ENCODE measurements at regions not wholly inside any gene's neighbourhood (a gene's known extent, or its start where the extent isn't known, plus 50 kb on each side); places are given as distances from the start of the nearest gene placed in this dataset.

- Histone ChIP-seq H3K18ac (ENCODE audit: low read depth in 1 of 2, low read length in 2 of 2) (no peak overlapping the region), H3K27me3 (ENCODE audit: control insufficient read depth in 1 of 2, insufficient read depth in 1 of 2, low read length in 2 of 2) (peaks cover 29 to 49% of the 10 kb centered on the region in 2 experiments), H3K79me1 (replicated peaks; ENCODE audit: low read length, poor library complexity, severe bottlenecking) (no peaks in the 10 kb centered on the region), H2BK15ac (ENCODE audit: low read depth, poor library complexity, severe bottlenecking) (no peak overlapping the region), H3K4me3 (ENCODE audit: insufficient read depth in 1 of 2, low read depth in 1 of 2, low read length in 2 of 2) (no peak overlapping the region), H3K27ac (ENCODE audit: low read length, poor library complexity, severe bottlenecking) (no peak overlapping the region), H3K14ac (ENCODE audit: low read length in 2 of 2) (peak overlapping the region in 1 of 2 experiments; percentile 22), H4K91ac (ENCODE audit: low read length) (no peak overlapping the region), H3K23ac (ENCODE audit: low read length in 2 of 2) (peak overlapping the region in 1 of 2 experiments; percentile 27), H3K36me3 (ENCODE audit: control insufficient read depth in 1 of 2, insufficient read depth in 2 of 2, low read depth in 1 of 2, low read length in 2 of 2) (no peaks in the 10 kb centered on the region), H2BK120ac (ENCODE audit: low read depth, low read length) (no peak overlapping the region), H2BK5ac (ENCODE audit: low read depth, low read length, poor library complexity, severe bottlenecking) (no peak overlapping the region), H3K9ac (ENCODE audit: low read length) (no peak overlapping the region), H2BK12ac (ENCODE audit: low read length in 2 of 2) (no peak overlapping the region), H3K4me2 (ENCODE audit: low read length, poor library complexity, severe bottlenecking) (no peak overlapping the region), H2AFZ (ENCODE audit: low read depth, low read length) (no peak overlapping the region), H3K4me1 (ENCODE audit: control insufficient read depth, insufficient read depth, low read depth, low read length) (no peaks in the 10 kb centered on the region), H3K9me3 (ENCODE audit: control insufficient read depth, low read length) (no peaks in the 10 kb centered on the region), H3K4ac (ENCODE audit: low read depth in 1 of 2, low read length in 2 of 2) (no peak overlapping the region), H2AK5ac (ENCODE audit: low read length, severe bottlenecking) (no peak overlapping the region), H4K8ac (ENCODE audit: low read length) (no peak overlapping the region)
- no peak for DNase-seq
- WGBS, result 83% methylated on average over 11 of the region's 11 CpGs
These were observed 175.8 kb upstream of the FSTL4 start for GRCh38 chr5:133788121-133788520.

DNA sequence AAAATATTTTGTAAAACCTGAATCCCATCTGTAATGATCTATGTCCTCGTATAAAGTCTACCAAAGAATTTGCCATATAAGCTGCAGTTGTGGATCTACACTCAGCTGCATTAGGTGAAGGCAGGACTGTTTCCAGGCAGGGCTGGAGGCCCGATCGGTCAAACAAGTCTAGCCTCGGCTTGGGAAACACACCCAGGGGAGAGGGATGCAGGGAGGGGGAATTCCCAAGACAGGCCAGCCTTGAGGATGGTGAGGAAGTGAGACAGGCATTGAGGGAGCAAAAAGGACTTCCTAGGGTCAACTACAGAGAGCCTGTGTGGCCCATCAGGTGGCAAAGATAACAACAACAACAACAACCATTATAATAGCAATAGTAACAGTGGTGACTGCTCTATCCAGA is 174.1 kb upstream of the FSTL4 start:
- Histone ChIP-seq H3K9me3 (ENCODE audit: control insufficient read depth, low read length) (no peaks in the 10 kb centered on the region), H3K4me2 (ENCODE audit: low read length, poor library complexity, severe bottlenecking) (no peak overlapping the region), H3K36me3 (ENCODE audit: control insufficient read depth in 1 of 2, insufficient read depth in 2 of 2, low read depth in 1 of 2, low read length in 2 of 2) (no peaks in the 10 kb centered on the region), H2AFZ (ENCODE audit: low read depth, low read length) (no peak overlapping the region), H3K27me3 (ENCODE audit: control insufficient read depth in 1 of 2, insufficient read depth in 1 of 2, low read length in 2 of 2) (peaks cover 14 to 42% of the 10 kb centered on the region in 2 experiments), H2BK12ac (ENCODE audit: low read length in 2 of 2) (no peak overlapping the region), H2BK120ac (ENCODE audit: low read depth, low read length) (no peak overlapping the region), H2AK5ac (ENCODE audit: low read length, severe bottlenecking) (no peak overlapping the region), H3K23ac (ENCODE audit: low read length in 2 of 2) (no peak overlapping the region), H2BK5ac (ENCODE audit: low read depth, low read length, poor library complexity, severe bottlenecking) (no peak overlapping the region), H3K4me1 (ENCODE audit: control insufficient read depth, insufficient read depth, low read depth, low read length) (no peaks in the 10 kb centered on the region), H4K8ac (ENCODE audit: low read length) (no peak overlapping the region), H3K4ac (ENCODE audit: low read depth in 1 of 2, low read length in 2 of 2) (no peak overlapping the region), H3K14ac (ENCODE audit: low read length in 2 of 2) (no peak overlapping the region), H2BK15ac (ENCODE audit: low read depth, poor library complexity, severe bottlenecking) (no peak overlapping the region), H3K18ac (ENCODE audit: low read depth in 1 of 2, low read length in 2 of 2) (no peak overlapping the region), H3K4me3 (ENCODE audit: insufficient read depth in 1 of 2, low read depth in 1 of 2, low read length in 2 of 2) (no peak overlapping the region), H3K9ac (ENCODE audit: low read length) (no peak overlapping the region), H3K27ac (ENCODE audit: low read length, poor library complexity, severe bottlenecking) (no peak overlapping the region), H3K79me1 (replicated peaks; ENCODE audit: low read length, poor library complexity, severe bottlenecking) (no peaks in the 10 kb centered on the region), H4K91ac (ENCODE audit: low read length) (no peak overlapping the region)
- 59% methylated on average over 4 of the region's 4 CpGs for WGBS
- DNase-seq, result no peak

DNA sequence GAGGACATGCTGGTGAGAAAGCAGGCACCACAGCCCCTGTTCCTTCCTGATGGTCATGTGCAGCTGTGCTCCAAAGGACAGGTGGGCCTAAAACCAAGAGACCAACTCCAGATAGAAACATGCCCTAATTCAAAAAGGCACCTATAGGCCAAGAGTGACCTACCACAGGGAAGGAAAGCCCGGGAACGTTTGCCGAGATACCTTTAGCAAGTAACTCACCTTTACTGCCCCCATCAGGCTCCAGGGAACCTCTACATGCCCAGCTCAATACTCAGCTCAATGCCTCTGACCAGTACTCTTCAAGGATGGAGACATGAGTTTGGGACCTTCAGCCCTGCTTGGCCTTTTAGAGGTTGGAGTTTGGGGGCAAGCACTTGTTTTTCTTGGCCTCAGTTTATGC is 172.8 kb upstream of the FSTL4 start:
- no peaks in the 10 kb centered on the region for H3K36me3 ChIP-seq (ENCODE audit: control insufficient read depth in 1 of 2, insufficient read depth in 2 of 2, low read depth in 1 of 2, low read length in 2 of 2)
- no peak overlapping the region for H3K23ac ChIP-seq (ENCODE audit: low read length in 2 of 2)
- no peak for DNase-seq
- WGBS, result 41% methylated on average over 3 of the region's 3 CpGs
- peaks cover 6 to 36% of the 10 kb centered on the region in 2 experiments for H3K27me3 ChIP-seq (ENCODE audit: control insufficient read depth in 1 of 2, insufficient read depth in 1 of 2, low read length in 2 of 2)
- H4K8ac ChIP-seq (ENCODE audit: low read length), result no peak overlapping the region
- no peaks in the 10 kb centered on the region for H3K9me3 ChIP-seq (ENCODE audit: control insufficient read depth, low read length)
- H3K79me1 ChIP-seq (replicated peaks; ENCODE audit: low read length, poor library complexity, severe bottlenecking), result no peaks in the 10 kb centered on the region
- no peak overlapping the region for H2AFZ ChIP-seq (ENCODE audit: low read depth, low read length)
- H3K4ac ChIP-seq (ENCODE audit: low read depth in 1 of 2, low read length in 2 of 2), result no peak overlapping the region
- H2BK5ac ChIP-seq (ENCODE audit: low read depth, low read length, poor library complexity, severe bottlenecking), result no peak overlapping the region
- no peak overlapping the region for H3K4me2 ChIP-seq (ENCODE audit: low read length, poor library complexity, severe bottlenecking)
- no peak overlapping the region for H2BK12ac ChIP-seq (ENCODE audit: low read length in 2 of 2)
- H3K4me3 ChIP-seq (ENCODE audit: insufficient read depth in 1 of 2, low read depth in 1 of 2, low read length in 2 of 2), result no peak overlapping the region
- H3K9ac ChIP-seq (ENCODE audit: low read length), result no peak overlapping the region
- no peak overlapping the region for H2BK15ac ChIP-seq (ENCODE audit: low read depth, poor library complexity, severe bottlenecking)
- H2BK120ac ChIP-seq (ENCODE audit: low read depth, low read length), result no peak overlapping the region
- H3K27ac ChIP-seq (ENCODE audit: low read length, poor library complexity, severe bottlenecking), result no peak overlapping the region
- no peak overlapping the region for H4K91ac ChIP-seq (ENCODE audit: low read length)
- no peak overlapping the region for H3K14ac ChIP-seq (ENCODE audit: low read length in 2 of 2)
- no peak overlapping the region for H3K18ac ChIP-seq (ENCODE audit: low read depth in 1 of 2, low read length in 2 of 2)
- no peak overlapping the region for H2AK5ac ChIP-seq (ENCODE audit: low read length, severe bottlenecking)
- H3K4me1 ChIP-seq (ENCODE audit: control insufficient read depth, insufficient read depth, low read depth, low read length), result no peaks in the 10 kb centered on the region

DNA sequence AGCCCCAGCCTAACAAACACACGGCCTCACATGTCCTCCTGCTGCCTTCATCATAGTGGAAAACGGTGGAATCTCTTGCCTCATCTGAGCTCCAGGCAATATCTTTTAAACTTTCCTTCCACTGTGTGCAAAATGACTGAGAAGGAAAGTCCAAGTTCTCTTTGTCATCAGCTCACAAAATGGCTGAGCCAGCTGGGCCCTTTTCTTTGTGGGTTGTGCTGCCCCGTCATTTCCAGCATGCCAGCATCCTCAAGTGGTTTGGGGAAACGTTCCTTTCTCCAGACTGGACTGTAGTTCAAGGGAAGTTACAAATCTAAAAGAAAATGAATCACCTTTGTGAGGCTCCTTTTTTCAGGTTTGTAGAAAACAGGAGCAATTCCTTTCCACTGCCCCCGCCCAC is 171.1 kb upstream of the FSTL4 start:
- Histone ChIP-seq H3K9ac (ENCODE audit: low read length) (no peak overlapping the region), H4K91ac (ENCODE audit: low read length) (no peak overlapping the region), H3K4me2 (ENCODE audit: low read length, poor library complexity, severe bottlenecking) (no peak overlapping the region), H3K14ac (ENCODE audit: low read length in 2 of 2) (no peak overlapping the region), H2BK12ac (ENCODE audit: low read length in 2 of 2) (no peak overlapping the region), H2BK15ac (ENCODE audit: low read depth, poor library complexity, severe bottlenecking) (no peak overlapping the region), H3K27me3 (ENCODE audit: control insufficient read depth in 1 of 2, insufficient read depth in 1 of 2, low read length in 2 of 2) (peaks cover 6 to 35% of the 10 kb centered on the region in 2 experiments), H4K8ac (ENCODE audit: low read length) (no peak overlapping the region), H2AK5ac (ENCODE audit: low read length, severe bottlenecking) (no peak overlapping the region), H3K27ac (ENCODE audit: low read length, poor library complexity, severe bottlenecking) (no peak overlapping the region), H3K23ac (ENCODE audit: low read length in 2 of 2) (no peak overlapping the region), H3K4ac (ENCODE audit: low read depth in 1 of 2, low read length in 2 of 2) (no peak overlapping the region), H3K4me3 (ENCODE audit: insufficient read depth in 1 of 2, low read depth in 1 of 2, low read length in 2 of 2) (no peak overlapping the region), H3K18ac (ENCODE audit: low read depth in 1 of 2, low read length in 2 of 2) (no peak overlapping the region), H3K9me3 (ENCODE audit: control insufficient read depth, low read length) (no peaks in the 10 kb centered on the region), H3K36me3 (ENCODE audit: control insufficient read depth in 1 of 2, insufficient read depth in 2 of 2, low read depth in 1 of 2, low read length in 2 of 2) (no peaks in the 10 kb centered on the region), H2AFZ (ENCODE audit: low read depth, low read length) (no peak overlapping the region), H2BK5ac (ENCODE audit: low read depth, low read length, poor library complexity, severe bottlenecking) (no peak overlapping the region), H3K4me1 (ENCODE audit: control insufficient read depth, insufficient read depth, low read depth, low read length) (no peaks in the 10 kb centered on the region), H2BK120ac (ENCODE audit: low read depth, low read length) (no peak overlapping the region), H3K79me1 (replicated peaks; ENCODE audit: low read length, poor library complexity, severe bottlenecking) (no peaks in the 10 kb centered on the region)
- WGBS, result 87% methylated on average over 4 of the region's 5 CpGs
- DNase-seq, result no peak
